HK-2 (cell line): ENCODE measurements at regions not wholly inside any gene's neighbourhood (a gene's known extent, or its start where the extent isn't known, plus 50 kb on each side); places are given as distances from the start of the nearest gene placed in this dataset.

Experiments used
- DNase-seq: peaks from one replicate; pipeline ENCODE4 v3.0.0-alpha.2; 2018; ENCODE audit not compliant: unreplicated experiment

DNA sequence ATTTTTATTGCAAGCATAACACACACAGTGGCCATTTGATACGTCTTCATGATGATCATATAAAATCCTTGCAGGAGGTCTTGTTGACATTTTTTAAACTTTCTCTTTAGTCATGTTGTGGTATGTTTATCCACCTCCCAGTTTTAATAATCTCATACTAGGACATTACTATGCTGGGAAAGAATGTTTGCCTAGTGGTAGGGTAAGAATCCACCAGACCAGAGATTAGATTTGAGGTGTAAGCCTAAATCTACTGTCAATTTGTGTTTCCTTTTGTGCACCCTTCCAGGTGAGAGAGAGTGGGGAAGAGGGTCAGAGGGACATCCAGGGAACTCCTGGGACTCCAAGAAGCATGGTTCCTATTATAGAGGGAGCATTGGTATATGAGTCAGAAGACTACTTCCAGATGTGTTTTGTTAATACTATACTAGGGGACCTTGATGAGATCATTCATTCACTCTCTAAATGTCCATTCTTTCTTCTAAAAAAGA lies 298.3 kb upstream of the SASH1 start:
- no peak for DNase-seq

- DNase-seq, result no peak
Measured at GRCh38 chr6:148044921-148045320, 297.7 kb upstream of the SASH1 start.

DNA sequence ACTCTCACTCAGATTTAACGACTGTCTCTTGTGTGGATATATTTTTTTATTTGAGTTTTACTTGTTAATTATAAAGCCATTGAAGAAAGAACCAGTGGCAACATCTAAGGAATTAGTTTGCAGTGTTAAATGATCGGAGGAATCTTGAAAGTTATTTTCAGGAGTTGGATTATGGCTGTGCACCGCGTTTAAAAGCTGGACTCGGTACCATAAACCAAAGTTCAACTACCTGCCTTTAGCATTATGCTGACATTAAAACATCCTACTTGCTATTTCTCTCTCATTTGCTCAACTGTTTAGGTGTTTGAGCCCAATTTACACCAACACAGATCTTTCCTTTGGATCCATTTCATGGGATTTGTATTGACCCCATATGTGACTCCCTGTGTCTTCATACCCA lies 289.4 kb upstream of the SASH1 start:
- DNase-seq, result no peak

DNA sequence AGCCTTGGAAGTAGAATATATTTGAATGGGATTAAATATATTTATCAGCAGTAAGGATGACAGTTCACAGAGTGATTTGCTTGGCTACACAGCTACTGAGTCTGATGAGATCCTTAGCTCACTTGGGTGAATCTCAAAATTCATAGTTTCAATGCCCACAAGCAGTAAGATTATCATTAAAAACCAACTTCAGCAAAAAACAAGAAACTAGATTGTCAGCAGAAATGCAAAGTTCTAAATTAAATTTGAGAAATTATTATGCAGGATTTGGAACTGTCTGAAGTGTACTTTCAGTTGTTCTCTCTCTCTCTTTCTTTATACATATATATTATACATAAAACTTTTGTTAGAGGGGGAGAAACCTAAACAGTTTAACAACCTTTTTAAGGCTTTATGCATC lies 288.8 kb upstream of the SASH1 start:
- no peak for DNase-seq

DNA sequence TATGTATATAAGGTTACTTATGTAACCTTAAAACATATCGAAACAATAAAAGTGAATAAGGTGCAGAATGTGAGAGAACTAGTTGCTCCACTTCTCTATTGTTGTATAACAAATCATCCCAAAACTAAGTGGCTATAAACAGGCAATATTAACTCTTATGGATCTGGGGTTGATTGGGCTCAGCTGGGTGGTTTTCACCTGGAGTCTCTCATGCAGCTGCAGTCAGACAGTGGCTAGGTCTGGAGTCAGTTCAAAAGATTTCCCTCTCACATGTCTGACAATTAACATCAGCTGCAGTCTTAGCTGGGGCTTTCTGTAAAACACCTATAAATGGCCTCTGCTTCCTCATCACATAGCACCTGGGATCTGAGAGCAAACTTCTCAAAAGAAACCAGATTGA lies 288.4 kb upstream of the SASH1 start:
- DNase-seq, result no peak

DNA sequence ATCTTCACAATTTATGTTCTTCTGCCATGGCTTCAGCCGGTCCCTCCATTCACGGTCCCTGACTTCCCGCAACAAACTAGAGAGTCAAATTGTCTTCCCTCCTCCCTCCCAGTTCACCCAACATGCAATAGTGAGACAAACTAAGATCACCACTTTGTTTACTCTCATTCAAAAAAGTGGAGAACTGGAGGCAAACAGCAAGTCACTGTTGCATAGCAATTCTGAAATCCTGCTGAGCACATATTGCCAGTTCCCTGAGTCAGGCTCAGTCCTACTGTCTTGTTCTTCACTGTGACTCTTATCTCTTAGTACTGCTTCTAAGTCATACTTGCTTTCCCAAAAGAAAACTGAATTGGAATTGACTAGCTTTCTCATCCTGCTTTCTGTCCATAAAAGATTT lies 287.2 kb upstream of the SASH1 start:
- no peak for DNase-seq

GRCh38 chr6:148059869-148060268 lies 282.8 kb upstream of the SASH1 start:
- DNase-seq, result no peak

DNA sequence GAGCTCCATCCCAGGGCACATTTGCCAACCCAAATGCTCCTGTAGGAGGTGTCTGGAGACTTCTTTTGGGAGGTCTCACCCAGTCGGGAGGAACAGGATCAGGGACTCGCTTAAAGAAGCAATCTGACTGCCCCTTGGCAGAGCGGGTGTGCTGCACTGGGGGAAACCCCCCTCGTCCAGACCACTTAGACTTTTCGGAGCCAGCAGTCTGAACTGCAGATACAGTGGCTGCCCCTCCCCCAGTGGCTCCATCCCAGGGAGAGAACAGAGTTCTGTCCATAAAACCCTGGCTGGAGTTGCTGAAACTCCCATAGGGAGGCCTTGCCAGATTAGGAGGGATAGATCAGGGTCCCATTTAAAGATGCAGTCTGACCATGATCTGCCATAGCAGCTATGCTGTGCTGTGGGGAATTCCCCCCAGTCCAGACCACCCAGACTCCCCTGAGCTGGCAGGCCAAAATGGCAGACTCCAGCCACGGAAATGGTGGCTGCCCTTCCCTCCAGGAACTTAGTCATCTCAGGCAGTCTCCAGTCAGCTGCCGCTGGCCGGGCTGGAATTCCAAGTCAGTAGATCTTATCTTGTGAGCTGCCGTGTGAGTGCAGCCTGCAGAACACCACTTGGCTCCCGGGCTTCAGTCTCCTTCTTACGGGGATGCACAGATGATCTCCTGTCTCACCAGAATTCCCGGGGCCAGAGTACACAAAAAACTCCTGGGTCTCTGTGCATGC lies 278.1 kb upstream of the SASH1 start:
- DNase-seq, result no peak

- DNase-seq, result no peak
Measured at GRCh38 chr6:148068437-148069061, 274.1 kb upstream of the SASH1 start.

DNA sequence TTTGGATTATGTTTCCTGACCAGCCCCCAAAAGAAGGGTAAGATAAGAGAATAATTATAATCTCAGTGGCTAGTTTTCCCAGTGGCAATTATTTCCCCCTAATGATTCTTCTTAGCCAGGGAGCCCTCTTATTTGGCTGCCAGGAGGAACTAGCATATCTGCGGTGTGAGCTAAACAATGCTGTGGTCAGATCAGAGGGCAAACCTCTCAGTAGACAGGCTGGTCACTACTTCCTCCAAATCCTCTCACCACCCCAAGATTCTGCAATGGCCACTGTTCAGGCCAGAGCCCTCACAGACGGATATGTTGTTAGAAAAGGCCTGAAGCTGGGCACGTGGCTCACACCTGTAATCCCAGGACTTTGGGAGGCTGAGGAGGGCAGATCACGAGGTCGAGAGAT lies 273.4 kb upstream of the SASH1 start:
- DNase-seq, result no peak

GRCh38 chr6:148074291-148074690 lies 268.3 kb upstream of the SASH1 start:
- DNase-seq, result no peak

DNA sequence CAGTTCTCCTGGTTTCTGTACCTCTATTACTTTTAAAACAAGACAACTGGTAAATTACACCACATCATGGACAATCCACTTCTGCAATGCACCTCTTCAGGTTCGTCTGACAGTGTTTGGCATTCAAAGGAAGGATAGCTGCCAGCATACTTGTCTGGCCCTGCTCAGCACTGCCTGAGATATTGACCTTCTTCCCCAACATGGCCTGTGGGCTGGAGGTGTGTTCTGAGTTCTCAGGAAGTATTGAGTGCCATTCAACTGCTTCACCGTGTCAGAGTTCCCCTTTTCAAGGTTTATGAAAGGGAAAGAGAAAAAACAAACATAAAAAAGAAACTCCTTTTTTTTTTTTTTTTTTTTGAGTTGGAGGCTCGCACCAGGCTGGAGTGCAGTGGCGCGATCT lies 267.9 kb upstream of the SASH1 start:
- DNase-seq, result no peak

GRCh38 chr6:148075352-148075751 lies 267.3 kb upstream of the SASH1 start:
- DNase-seq, result no peak

GRCh38 chr6:148076051-148076450 lies 266.6 kb upstream of the SASH1 start:
- no peak for DNase-seq

DNA sequence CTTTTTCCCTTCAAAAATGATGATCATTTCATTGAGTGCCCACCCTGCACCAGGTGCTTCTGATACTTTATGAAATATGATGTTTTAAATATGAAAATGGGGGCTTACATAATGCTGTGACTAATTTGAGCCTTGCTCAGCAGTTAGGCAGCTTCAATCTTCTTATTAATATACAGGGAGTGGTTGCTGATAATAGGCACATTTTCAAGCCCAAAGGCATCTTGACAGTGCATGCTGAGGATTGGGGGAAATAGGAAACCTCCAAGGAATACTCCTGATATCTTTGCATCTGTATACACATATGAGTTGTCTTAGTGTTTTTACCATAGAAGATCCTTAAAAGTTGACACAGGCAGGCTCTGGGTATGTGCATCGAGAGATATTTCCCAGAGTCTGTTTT lies 262.3 kb upstream of the SASH1 start:
- no peak for DNase-seq

- DNase-seq, result no peak
Measured at GRCh38 chr6:148081076-148081475, 261.6 kb upstream of the SASH1 start.

- no peak for DNase-seq
Measured at GRCh38 chr6:148082044-148082443, 260.6 kb upstream of the SASH1 start.

- no peak for DNase-seq
Measured at GRCh38 chr6:148082696-148083095, 259.9 kb upstream of the SASH1 start.

GRCh38 chr6:148085631-148086331 lies 256.9 kb upstream of the SASH1 start:
- DNase-seq, result no peak

- no peak for DNase-seq
Measured at GRCh38 chr6:148086386-148086785, 256.3 kb upstream of the SASH1 start.

- DNase-seq, result no peak
Measured at GRCh38 chr6:148086843-148087242, 255.8 kb upstream of the SASH1 start.

DNA sequence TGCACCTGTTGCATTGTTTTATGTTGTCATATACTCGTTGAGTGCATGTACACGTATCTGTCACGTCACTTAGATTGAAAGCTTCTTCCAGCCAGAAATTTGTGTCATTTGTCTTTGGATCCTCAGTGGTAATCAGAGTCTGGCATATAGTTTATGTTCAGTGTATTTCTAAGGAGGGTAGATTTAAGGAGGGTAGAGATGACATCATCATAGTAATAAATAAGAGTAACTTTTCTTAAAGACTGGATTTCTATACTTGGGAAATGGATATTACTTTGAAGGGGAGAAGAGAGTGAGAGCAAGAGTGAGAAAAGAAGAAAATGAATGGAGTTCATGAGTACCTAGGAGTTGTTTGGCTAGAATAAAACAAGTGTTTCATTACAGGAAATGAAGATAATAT lies 255.0 kb upstream of the SASH1 start:
- no peak for DNase-seq

GRCh38 chr6:148090326-148090725 lies 252.3 kb upstream of the SASH1 start:
- DNase-seq, result no peak
